HL-60 (cell line): ENCODE measurements at regions not wholly inside any gene's neighbourhood (a gene's known extent, or its start where the extent isn't known, plus 50 kb on each side); places are given as distances from the start of the nearest gene placed in this dataset.

Experiments used
- DNase-seq, 2 experiments: peaks; one replicate each; pipeline ENCODE4 v3.0.0-alpha.2; 2010 to 2020; ENCODE audit warnings: low read depth in 1 of 2, low spot score in 1 of 2
- H3K27ac ChIP-seq: fragments of 250-450 bp; sonication (Bioruptor Pico); replicated peaks from 2 replicates; pipeline ENCODE4 v1.5.1; 2020; ENCODE audit warnings: mild to moderate bottlenecking, moderate library complexity
- H3K27me3 ChIP-seq: fragments of 250-450 bp; sonication (Bioruptor Pico); 2 replicates; pipeline ENCODE4 v1.5.1; 2021; ENCODE audit warnings: mild to moderate bottlenecking, moderate library complexity; ENCODE audit not compliant: insufficient read depth, poor library complexity, severe bottlenecking
- H3K4me3 ChIP-seq: replicated peaks from 2 replicates; pipeline ENCODE4 v1.5.1; 2011; ENCODE audit warnings: mild to moderate bottlenecking, control low read depth, low read length; ENCODE audit not compliant: insufficient read depth
- GABPA ChIP-seq: IDR thresholded peaks from 2 replicates; pipeline ENCODE4 v1.6.1; 2012; ENCODE audit warnings: low read depth
- POLR2AphosphoS5 ChIP-seq: IDR thresholded peaks from 2 replicates; pipeline ENCODE4 v1.6.1; 2012; ENCODE audit warnings: low read depth
- REST ChIP-seq: IDR thresholded peaks from 2 replicates; pipeline ENCODE4 v1.6.1; 2012; ENCODE audit warnings: low read depth; ENCODE audit not compliant: insufficient replicate concordance
- SPI1 ChIP-seq: IDR thresholded peaks from 2 replicates; pipeline ENCODE4 v1.6.1; 2012; ENCODE audit warnings: low read depth, mild to moderate bottlenecking, borderline replicate concordance
- TF ChIP-seq, protein P1 (sequence below): IDR thresholded peaks from one replicate; pipeline ENCODE4 v1.5.1; 2011; ENCODE audit warnings: low read length, control low read depth, inconsistent platforms; ENCODE audit not compliant: insufficient read depth

DNA sequence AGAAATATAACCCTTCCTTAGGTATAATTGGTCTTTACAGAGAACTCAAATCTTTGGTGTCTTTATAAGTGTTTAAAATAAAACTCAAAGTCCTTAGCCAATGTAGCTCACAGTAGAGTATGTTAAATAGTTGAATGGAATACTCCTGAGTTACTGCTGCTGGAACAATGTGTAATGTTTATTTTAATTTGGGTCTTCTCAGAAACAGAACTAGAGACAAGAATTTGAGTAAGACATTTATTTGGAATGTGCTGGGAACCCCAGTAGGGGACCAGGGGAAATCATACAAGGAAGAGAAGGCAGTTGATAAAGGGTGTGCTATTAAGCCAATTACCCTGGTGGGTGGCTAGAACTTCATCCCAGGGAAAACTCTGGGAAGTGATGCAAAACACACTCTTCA, 240.4 kb upstream of the LDB2 start:
- DNase-seq, result no peak
- Histone ChIP-seq H3K27me3 (no peaks in the 10 kb centered on the region), H3K27ac (no peak overlapping the region), H3K4me3 (no peak overlapping the region)
- TF ChIP-seq SPI1 (no peak), POLR2AphosphoS5 (no peak), GABPA (no peak), REST (no peak)
- TF ChIP-seq, protein P1, sequence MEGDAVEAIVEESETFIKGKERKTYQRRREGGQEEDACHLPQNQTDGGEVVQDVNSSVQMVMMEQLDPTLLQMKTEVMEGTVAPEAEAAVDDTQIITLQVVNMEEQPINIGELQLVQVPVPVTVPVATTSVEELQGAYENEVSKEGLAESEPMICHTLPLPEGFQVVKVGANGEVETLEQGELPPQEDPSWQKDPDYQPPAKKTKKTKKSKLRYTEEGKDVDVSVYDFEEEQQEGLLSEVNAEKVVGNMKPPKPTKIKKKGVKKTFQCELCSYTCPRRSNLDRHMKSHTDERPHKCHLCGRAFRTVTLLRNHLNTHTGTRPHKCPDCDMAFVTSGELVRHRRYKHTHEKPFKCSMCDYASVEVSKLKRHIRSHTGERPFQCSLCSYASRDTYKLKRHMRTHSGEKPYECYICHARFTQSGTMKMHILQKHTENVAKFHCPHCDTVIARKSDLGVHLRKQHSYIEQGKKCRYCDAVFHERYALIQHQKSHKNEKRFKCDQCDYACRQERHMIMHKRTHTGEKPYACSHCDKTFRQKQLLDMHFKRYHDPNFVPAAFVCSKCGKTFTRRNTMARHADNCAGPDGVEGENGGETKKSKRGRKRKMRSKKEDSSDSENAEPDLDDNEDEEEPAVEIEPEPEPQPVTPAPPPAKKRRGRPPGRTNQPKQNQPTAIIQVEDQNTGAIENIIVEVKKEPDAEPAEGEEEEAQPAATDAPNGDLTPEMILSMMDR, result no peak

DNA sequence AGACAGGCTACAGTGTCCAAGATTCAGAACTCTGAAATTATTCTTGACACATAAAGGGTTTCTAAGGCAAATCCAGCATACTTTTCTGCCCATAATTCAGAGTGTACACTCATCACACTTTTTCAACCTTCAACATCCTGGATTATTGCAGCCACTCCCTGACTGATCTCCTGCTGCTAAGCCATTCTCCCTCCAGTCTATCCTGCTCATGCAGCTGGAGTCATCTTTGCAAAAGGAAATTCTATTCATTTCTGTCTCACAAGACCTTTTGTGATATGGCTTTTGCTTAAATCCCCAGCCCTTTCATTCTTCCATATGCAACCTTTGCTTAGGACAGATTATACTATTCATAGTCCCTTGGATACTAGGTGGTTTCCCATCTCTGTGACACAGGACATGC, 236.1 kb upstream of the LDB2 start:
- DNase-seq, result no peak
- no peaks in the 10 kb centered on the region for H3K27me3 ChIP-seq
- no peak overlapping the region for H3K4me3 ChIP-seq
- no peak for TF ChIP-seq POLR2AphosphoS5
- TF ChIP-seq REST, result no peak
- TF ChIP-seq GABPA, result no peak
- TF ChIP-seq, protein P1, result no peak
- no peak for TF ChIP-seq SPI1
- no peak overlapping the region for H3K27ac ChIP-seq

DNA sequence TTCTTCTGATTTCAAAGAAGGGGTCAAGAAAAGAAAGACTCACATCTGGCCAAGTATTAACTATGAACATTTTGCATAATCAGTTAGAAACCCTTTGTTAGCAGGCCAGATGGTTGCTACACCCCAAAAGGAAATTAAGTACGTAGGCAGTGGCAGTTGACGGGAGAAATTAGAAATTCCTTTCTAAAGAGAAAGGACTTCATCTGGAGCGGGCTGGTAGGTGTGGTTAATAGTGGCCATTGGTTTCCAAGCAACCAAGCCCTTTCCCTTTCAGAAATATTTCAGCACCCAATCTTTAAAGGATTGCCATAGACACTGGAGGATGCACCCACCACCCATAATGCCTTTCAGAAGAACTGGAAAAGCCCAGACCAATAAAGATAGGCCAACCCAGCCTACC, 235.7 kb upstream of the LDB2 start:
- no peak for DNase-seq
- no peak overlapping the region for H3K27ac ChIP-seq
- no peaks in the 10 kb centered on the region for H3K27me3 ChIP-seq
- H3K4me3 ChIP-seq, result no peak overlapping the region
- TF ChIP-seq, protein P1, result no peak

- DNase-seq, result no peak
- no peak overlapping the region for H3K27ac ChIP-seq
- no peaks in the 10 kb centered on the region for H3K27me3 ChIP-seq
- H3K4me3 ChIP-seq, result no peak overlapping the region
- TF ChIP-seq GABPA (no peak), REST (no peak), SPI1 (no peak), POLR2AphosphoS5 (no peak)
- TF ChIP-seq, protein P1, result no peak
Observed at GRCh38 chr4:17132226-17132625, 233.8 kb upstream of the LDB2 start.
